ENCODE measurements at regions not wholly inside any gene's neighbourhood (a gene's known extent, or its start where the extent isn't known, plus 50 kb on each side); places are given as distances from the start of the nearest gene placed in this dataset.

- WGBS = 86% methylated on average over 7 of the region's 7 CpGs
- peak overlapping the region in 1 of 2 donors; percentile 47 for H3K27ac ChIP-seq (ENCODE audit: low read depth in 1 of 2, low read length in 1 of 2)
- H3K4me3 ChIP-seq (ENCODE audit: low read length in 2 of 2) = no peak overlapping the region
- peaks cover 0 to 9% of the 10 kb centered on the region in 2 donors for H3K4me1 ChIP-seq (ENCODE audit: control insufficient read depth in 2 of 2, insufficient read depth in 2 of 2, low read length in 2 of 2)
- H3K36me3 ChIP-seq (ENCODE audit: control insufficient read depth in 2 of 2, insufficient read depth in 2 of 2, low read length in 1 of 2) = no peaks in the 10 kb centered on the region
- H3K27me3 ChIP-seq (ENCODE audit: control insufficient read depth in 2 of 2, insufficient read depth in 1 of 2, low read length in 1 of 2) = no peaks in the 10 kb centered on the region
- H3K9me3 ChIP-seq (ENCODE audit: control insufficient read depth in 2 of 2, insufficient read depth in 1 of 2, low read length in 1 of 2) = peaks cover 0 to 2% of the 10 kb centered on the region in 2 donors
- DNase-seq (ENCODE audit: low read depth in 6 of 9, low spot score in 9 of 9) = no peak
These were observed 76.3 kb downstream of the MRPL14 start for GRCh38 chr6:44050872-44051505.

GRCh38 chr6:44049989-44050871, 77.0 kb downstream of the MRPL14 start:
- 92% methylated on average over 6 of the region's 6 CpGs for WGBS
- H3K4me1 ChIP-seq (ENCODE audit: control insufficient read depth in 2 of 2, insufficient read depth in 2 of 2, low read length in 2 of 2) = peaks cover 0 to 9% of the 10 kb centered on the region in 2 donors

GRCh38 chr6:44049163-44049988, 77.9 kb downstream of the MRPL14 start:
- Histone ChIP-seq H3K36me3 (ENCODE audit: control insufficient read depth in 2 of 2, insufficient read depth in 2 of 2, low read length in 1 of 2) (no peaks in the 10 kb centered on the region), H3K9me3 (ENCODE audit: control insufficient read depth in 2 of 2, insufficient read depth in 1 of 2, low read length in 1 of 2) (peaks cover 0 to 2% of the 10 kb centered on the region in 2 donors), H3K27ac (ENCODE audit: low read depth in 1 of 2, low read length in 1 of 2) (no peak overlapping the region), H3K27me3 (ENCODE audit: control insufficient read depth in 2 of 2, insufficient read depth in 1 of 2, low read length in 1 of 2) (no peaks in the 10 kb centered on the region), H3K4me1 (ENCODE audit: control insufficient read depth in 2 of 2, insufficient read depth in 2 of 2, low read length in 2 of 2) (peaks cover 0 to 9% of the 10 kb centered on the region in 2 donors), H3K4me3 (ENCODE audit: low read length in 2 of 2) (no peak overlapping the region)
- WGBS = 86% methylated on average over 6 of the region's 6 CpGs
- DNase-seq (ENCODE audit: low read depth in 6 of 9, low spot score in 9 of 9) = no peak

More at GRCh38 chr6:44049989-44050871, 77.0 kb downstream of the MRPL14 start:
- Histone ChIP-seq H3K4me3 (ENCODE audit: low read length in 2 of 2) (no peak overlapping the region), H3K9me3 (ENCODE audit: control insufficient read depth in 2 of 2, insufficient read depth in 1 of 2, low read length in 1 of 2) (peaks cover 0 to 2% of the 10 kb centered on the region in 2 donors), H3K36me3 (ENCODE audit: control insufficient read depth in 2 of 2, insufficient read depth in 2 of 2, low read length in 1 of 2) (no peaks in the 10 kb centered on the region), H3K27ac (ENCODE audit: low read depth in 1 of 2, low read length in 1 of 2) (no peak overlapping the region), H3K27me3 (ENCODE audit: control insufficient read depth in 2 of 2, insufficient read depth in 1 of 2, low read length in 1 of 2) (no peaks in the 10 kb centered on the region)
- no peak for DNase-seq (ENCODE audit: low read depth in 6 of 9, low spot score in 9 of 9)

- DNase-seq (ENCODE audit: low read depth in 6 of 9, low spot score in 9 of 9) = no peak
- Histone ChIP-seq H3K4me1 (ENCODE audit: control insufficient read depth in 2 of 2, insufficient read depth in 2 of 2, low read length in 2 of 2) (peaks cover 0 to 9% of the 10 kb centered on the region in 2 donors), H3K36me3 (ENCODE audit: control insufficient read depth in 2 of 2, insufficient read depth in 2 of 2, low read length in 1 of 2) (no peaks in the 10 kb centered on the region), H3K27me3 (ENCODE audit: control insufficient read depth in 2 of 2, insufficient read depth in 1 of 2, low read length in 1 of 2) (no peaks in the 10 kb centered on the region), H3K4me3 (ENCODE audit: low read length in 2 of 2) (no peak overlapping the region), H3K9me3 (ENCODE audit: control insufficient read depth in 2 of 2, insufficient read depth in 1 of 2, low read length in 1 of 2) (peaks cover 0 to 2% of the 10 kb centered on the region in 2 donors), H3K27ac (ENCODE audit: low read depth in 1 of 2, low read length in 1 of 2) (no peak overlapping the region)
- 95% methylated on average over 6 of the region's 6 CpGs for WGBS
These were observed 79.0 kb downstream of the MRPL14 start for GRCh38 chr6:44048277-44048676.

- H3K4me3 ChIP-seq (ENCODE audit: low read length in 2 of 2) = no peak overlapping the region
- no peak overlapping the region for H3K27ac ChIP-seq (ENCODE audit: low read depth in 1 of 2, low read length in 1 of 2)
- H3K27me3 ChIP-seq (ENCODE audit: control insufficient read depth in 2 of 2, insufficient read depth in 1 of 2, low read length in 1 of 2) = no peaks in the 10 kb centered on the region
- DNase-seq (ENCODE audit: low read depth in 6 of 9, low spot score in 9 of 9) = no peak
- WGBS = 96% methylated on average over 3 of the region's 3 CpGs
- H3K36me3 ChIP-seq (ENCODE audit: control insufficient read depth in 2 of 2, insufficient read depth in 2 of 2, low read length in 1 of 2) = no peaks in the 10 kb centered on the region
- H3K4me1 ChIP-seq (ENCODE audit: control insufficient read depth in 2 of 2, insufficient read depth in 2 of 2, low read length in 2 of 2) = peaks cover 0 to 13% of the 10 kb centered on the region in 2 donors
- H3K9me3 ChIP-seq (ENCODE audit: control insufficient read depth in 2 of 2, insufficient read depth in 1 of 2, low read length in 1 of 2) = peaks cover 0 to 2% of the 10 kb centered on the region in 2 donors
These were observed 79.5 kb downstream of the MRPL14 start for GRCh38 chr6:44047801-44048200.

GRCh38 chr6:44047179-44047546, 80.1 kb downstream of the MRPL14 start:
- Histone ChIP-seq H3K4me1 (ENCODE audit: control insufficient read depth in 2 of 2, insufficient read depth in 2 of 2, low read length in 2 of 2) (peaks cover 0 to 16% of the 10 kb centered on the region in 2 donors), H3K36me3 (ENCODE audit: control insufficient read depth in 2 of 2, insufficient read depth in 2 of 2, low read length in 1 of 2) (no peaks in the 10 kb centered on the region), H3K4me3 (ENCODE audit: low read length in 2 of 2) (no peak overlapping the region), H3K9me3 (ENCODE audit: control insufficient read depth in 2 of 2, insufficient read depth in 1 of 2, low read length in 1 of 2) (peaks cover 0 to 2% of the 10 kb centered on the region in 2 donors), H3K27me3 (ENCODE audit: control insufficient read depth in 2 of 2, insufficient read depth in 1 of 2, low read length in 1 of 2) (no peaks in the 10 kb centered on the region), H3K27ac (ENCODE audit: low read depth in 1 of 2, low read length in 1 of 2) (no peak overlapping the region)
- no peak for DNase-seq (ENCODE audit: low read depth in 6 of 9, low spot score in 9 of 9)
- 90% methylated on average over 2 of the region's 2 CpGs for WGBS

GRCh38 chr6:44046516-44047178, 80.6 kb downstream of the MRPL14 start:
- Histone ChIP-seq H3K4me3 (ENCODE audit: low read length in 2 of 2) (no peak overlapping the region), H3K4me1 (ENCODE audit: control insufficient read depth in 2 of 2, insufficient read depth in 2 of 2, low read length in 2 of 2) (peaks cover 0 to 20% of the 10 kb centered on the region in 2 donors), H3K36me3 (ENCODE audit: control insufficient read depth in 2 of 2, insufficient read depth in 2 of 2, low read length in 1 of 2) (no peaks in the 10 kb centered on the region), H3K27me3 (ENCODE audit: control insufficient read depth in 2 of 2, insufficient read depth in 1 of 2, low read length in 1 of 2) (no peaks in the 10 kb centered on the region), H3K27ac (ENCODE audit: low read depth in 1 of 2, low read length in 1 of 2) (no peak overlapping the region), H3K9me3 (ENCODE audit: control insufficient read depth in 2 of 2, insufficient read depth in 1 of 2, low read length in 1 of 2) (peaks cover 0 to 2% of the 10 kb centered on the region in 2 donors)
- 80% methylated on average over 6 of the region's 6 CpGs for WGBS
- DNase-seq (ENCODE audit: low read depth in 6 of 9, low spot score in 9 of 9) = no peak

GRCh38 chr6:44045672-44046015, 81.6 kb downstream of the MRPL14 start:
- no peak overlapping the region for H3K27ac ChIP-seq (ENCODE audit: low read depth in 1 of 2, low read length in 1 of 2)
- WGBS = 100% methylated on average over 1 of the region's 1 CpG
- H3K36me3 ChIP-seq (ENCODE audit: control insufficient read depth in 2 of 2, insufficient read depth in 2 of 2, low read length in 1 of 2) = no peaks in the 10 kb centered on the region
- no peak overlapping the region for H3K4me3 ChIP-seq (ENCODE audit: low read length in 2 of 2)
- H3K4me1 ChIP-seq (ENCODE audit: control insufficient read depth in 2 of 2, insufficient read depth in 2 of 2, low read length in 2 of 2) = peaks cover 0 to 20% of the 10 kb centered on the region in 2 donors
- H3K27me3 ChIP-seq (ENCODE audit: control insufficient read depth in 2 of 2, insufficient read depth in 1 of 2, low read length in 1 of 2) = no peaks in the 10 kb centered on the region
- peaks cover 0 to 2% of the 10 kb centered on the region in 2 donors for H3K9me3 ChIP-seq (ENCODE audit: control insufficient read depth in 2 of 2, insufficient read depth in 1 of 2, low read length in 1 of 2)
- DNase-seq (ENCODE audit: low read depth in 6 of 9, low spot score in 9 of 9) = no peak

All from thymus (tissue), 11 donors.